ENCODE measurements at regions not wholly inside any gene's neighbourhood (a gene's known extent, or its start where the extent isn't known, plus 50 kb on each side); places are given as distances from the start of the nearest gene placed in this dataset.

- DNase-seq = no peak
Measured at GRCh38 chr17:72403713-72404209, 282.9 kb downstream of the SOX9 start.

- peak in 8 of 58 donors; percentile 7 to 42 (median 20) for DNase-seq
Measured at GRCh38 chr17:72404872-72405271, 284.1 kb downstream of the SOX9 start.

GRCh38 chr17:72405662-72406230, 284.9 kb downstream of the SOX9 start:
- no peak for DNase-seq

GRCh38 chr17:72406498-72406897, 285.7 kb downstream of the SOX9 start:
- DNase-seq = no peak

GRCh38 chr17:72407336-72407909, 286.6 kb downstream of the SOX9 start:
- peak in 55 of 58 donors; percentile 11 to 87 (median 58) for DNase-seq

DNA sequence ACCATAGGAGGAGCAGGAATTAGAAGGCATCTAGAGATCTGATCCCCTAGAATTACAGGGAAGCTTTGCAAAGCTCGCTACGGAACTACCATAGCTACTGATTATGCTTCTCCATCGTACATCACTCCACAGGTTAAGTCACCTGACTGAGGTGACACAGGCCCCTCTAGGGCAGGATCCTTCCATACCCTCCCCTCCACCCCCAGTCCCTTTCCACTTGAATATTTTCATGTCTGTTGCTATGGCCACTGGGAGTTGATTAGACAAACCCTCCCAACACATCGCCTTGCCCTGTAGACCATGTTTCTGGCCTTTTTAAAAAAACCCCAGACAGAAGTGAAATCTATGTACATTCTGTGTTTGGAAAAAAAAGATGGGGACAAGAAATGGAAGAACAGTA, 287.1 kb downstream of the SOX9 start:
- no peak for DNase-seq

DNA sequence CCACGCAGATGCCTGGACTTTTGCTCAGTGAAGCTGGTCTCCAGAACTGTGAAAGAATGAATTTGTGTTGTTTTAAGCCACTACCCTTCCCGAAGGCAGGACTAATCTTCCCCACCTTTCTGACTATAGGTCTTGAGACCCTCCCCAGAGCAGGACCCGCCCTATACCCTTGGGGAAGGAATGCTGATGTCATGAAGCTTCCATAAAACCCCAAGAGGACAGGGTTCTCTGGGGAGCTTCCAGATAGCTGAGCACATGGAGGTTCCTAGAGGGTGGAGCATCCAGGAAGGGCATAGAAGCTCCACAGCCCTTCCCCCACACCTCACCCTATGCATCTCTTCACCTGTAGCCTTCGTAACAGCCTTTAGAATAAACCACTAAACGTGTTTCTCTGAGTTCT, 287.8 kb downstream of the SOX9 start:
- no peak for DNase-seq

DNA sequence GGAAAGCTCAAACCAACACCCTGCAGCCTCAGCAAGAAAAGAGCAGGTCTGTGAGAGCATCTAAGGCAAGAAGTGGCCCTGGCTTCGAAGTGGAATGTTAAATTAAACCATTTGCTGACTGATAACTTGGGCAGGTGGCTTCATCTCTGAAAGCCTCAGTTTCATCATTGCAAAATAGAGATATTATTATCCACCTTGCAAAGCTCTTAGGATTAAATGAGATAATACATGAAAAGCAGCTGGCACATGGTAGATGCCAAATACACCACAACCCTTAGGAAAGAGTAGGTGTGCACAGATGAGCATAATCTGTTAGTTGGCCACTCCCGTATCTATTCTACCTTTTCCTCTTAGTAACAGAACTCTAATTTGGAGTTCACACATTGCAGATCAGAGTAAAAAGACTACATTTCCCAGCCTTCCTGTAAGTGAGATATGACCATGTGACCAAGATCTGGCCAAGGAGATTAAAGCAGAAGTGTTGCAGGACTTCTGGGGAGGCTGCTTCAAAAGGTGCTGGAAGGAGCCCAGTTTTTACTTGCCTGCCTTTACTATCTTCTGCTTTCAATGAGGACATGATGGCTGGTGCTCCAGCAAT, 288.7 kb downstream of the SOX9 start:
- DNase-seq = no peak

GRCh38 chr17:72411124-72411563, 290.3 kb downstream of the SOX9 start:
- no peak for DNase-seq

GRCh38 chr17:72412650-72413076, 291.8 kb downstream of the SOX9 start:
- no peak for DNase-seq

DNA sequence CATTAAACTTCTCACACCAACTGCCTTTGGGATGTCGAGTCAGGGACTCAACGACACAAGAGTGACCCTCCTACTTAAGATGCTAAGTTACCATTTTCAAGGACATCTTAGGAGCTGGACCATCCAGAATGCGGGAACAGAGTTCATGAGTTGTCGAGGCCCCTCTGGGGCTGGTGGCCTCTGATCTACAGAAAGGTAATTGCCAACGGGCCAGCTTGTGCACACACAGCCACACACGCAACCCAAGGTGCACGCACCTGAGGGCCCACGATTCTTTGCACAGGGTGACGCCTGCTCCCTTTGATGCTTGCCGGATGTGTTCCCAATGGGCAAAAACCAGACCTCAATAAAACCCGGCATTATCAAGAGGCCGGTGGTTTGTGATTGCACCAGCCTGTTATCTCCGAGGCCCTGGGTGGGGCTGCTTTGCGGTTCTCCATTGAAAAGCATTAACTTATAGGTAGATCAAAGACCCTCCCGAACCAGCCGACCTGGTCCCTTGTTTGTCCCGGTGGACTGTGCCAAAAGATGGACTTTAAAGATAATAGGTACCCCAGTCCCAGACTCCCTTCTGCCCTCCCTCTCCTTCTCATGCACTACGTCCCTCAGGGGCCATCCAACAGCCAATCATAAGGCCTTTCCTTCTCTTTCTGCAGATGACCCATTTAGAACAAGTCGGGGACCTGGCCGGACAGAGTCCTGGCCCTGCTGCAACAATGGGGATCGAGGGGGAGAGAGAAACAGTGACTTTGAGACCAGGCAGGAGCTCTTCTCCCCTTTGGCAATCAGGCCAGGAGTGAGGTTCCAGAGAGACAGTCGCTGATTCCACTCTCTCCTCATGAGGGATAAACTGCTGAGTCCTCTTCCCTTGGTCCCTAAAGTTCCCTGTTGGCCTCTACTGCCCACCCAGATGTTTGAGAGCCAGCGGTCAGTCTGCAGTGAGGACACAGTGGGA, 292.5 kb downstream of the SOX9 start:
- DNase-seq = no peak

- DNase-seq = no peak
Measured at GRCh38 chr17:72414032-72414396, 293.2 kb downstream of the SOX9 start.

DNA sequence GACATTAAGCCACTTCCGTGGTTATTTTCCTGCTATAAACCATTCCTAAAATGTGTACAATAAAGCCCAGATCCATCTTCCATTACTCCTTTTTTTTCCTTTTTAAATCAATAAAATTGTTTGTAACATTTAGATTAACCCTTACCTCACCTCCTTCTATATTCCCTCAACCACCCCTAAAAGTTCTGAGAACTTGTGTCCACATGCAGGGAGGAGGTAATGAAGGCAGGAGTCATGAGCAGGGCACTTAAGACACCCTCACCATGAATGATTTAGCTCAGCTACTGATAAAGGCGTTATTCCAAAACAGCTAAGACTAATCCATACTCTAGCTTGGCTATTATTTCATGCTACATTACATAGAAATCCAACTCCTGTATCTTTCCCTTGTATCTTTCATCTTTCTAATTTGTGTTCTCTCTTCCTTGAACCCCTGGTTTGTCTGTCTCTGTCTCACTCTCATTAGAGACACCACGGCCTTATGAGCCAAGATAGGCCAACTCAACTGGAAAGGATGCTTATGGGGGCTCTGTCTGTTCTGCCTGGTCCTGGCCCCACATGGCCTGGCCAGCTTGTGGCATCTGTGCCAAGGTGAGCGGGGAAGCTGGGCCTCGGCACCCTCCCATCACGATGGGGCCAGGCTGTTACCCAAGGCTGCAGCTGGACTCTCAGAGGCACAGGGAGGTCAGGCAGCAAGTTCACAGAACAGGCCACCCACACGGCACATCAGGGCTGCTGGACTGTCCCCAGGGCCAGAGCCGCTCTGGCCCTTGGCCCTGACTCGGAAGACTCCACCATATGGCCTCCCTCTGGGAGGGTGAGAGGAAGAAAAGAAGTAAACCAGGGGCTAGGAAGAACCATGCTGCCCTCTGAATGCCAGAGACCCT, 294.4 kb downstream of the SOX9 start:
- DNase-seq = no peak

DNA sequence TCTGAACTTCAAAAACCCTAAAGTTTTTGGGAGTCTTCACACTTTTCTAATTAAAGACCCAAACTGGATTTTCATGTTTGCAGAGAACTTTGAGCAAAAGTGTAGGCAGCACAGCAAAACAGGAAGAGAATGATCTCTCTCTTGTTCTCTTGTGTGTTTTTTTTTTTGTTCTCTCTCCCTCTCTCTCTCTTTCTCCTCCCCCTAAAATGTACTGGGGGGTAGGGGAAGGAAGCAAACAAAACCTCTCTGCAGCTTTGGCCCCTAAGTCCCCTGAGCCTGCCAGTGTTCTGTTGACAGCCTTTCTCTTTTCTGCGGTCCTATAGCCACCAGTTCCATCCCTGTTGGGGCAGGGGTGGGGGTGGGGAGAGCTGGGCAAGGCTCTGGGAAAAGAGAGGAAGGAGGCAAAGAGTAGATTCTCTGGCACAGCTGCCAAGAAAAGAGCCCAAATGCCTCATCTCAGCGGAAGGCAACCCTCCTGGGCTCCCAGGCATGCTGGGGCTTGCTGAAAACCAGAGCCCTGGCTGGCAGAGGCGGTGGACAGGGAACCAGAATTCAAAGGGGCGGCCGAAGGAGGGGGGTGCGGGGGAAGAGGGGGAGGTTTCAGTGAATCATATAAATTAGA, 295.3 kb downstream of the SOX9 start:
- peak in 36 of 58 donors; percentile 8 to 81 (median 40) for DNase-seq

GRCh38 chr17:72416905-72417304, 296.1 kb downstream of the SOX9 start:
- no peak for DNase-seq

DNA sequence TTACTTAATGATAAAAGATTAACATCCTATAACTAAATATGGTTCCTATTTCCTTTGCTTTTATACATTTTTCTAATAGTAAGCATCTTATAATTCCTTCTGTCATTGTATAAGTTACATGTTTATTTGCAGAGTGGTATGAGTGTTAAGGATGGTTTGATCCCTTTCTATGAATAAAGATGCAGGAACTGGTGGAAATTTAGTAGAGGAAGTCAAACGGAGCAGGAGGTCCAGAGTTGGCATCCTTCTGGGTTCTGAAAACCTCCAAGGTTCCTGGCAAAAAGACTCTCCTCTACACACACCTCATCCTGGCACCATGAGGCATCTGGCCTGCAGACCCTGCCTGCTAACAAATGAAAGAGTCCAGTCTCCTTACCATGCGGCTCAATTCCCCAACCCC, 296.8 kb downstream of the SOX9 start:
- no peak for DNase-seq

DNA sequence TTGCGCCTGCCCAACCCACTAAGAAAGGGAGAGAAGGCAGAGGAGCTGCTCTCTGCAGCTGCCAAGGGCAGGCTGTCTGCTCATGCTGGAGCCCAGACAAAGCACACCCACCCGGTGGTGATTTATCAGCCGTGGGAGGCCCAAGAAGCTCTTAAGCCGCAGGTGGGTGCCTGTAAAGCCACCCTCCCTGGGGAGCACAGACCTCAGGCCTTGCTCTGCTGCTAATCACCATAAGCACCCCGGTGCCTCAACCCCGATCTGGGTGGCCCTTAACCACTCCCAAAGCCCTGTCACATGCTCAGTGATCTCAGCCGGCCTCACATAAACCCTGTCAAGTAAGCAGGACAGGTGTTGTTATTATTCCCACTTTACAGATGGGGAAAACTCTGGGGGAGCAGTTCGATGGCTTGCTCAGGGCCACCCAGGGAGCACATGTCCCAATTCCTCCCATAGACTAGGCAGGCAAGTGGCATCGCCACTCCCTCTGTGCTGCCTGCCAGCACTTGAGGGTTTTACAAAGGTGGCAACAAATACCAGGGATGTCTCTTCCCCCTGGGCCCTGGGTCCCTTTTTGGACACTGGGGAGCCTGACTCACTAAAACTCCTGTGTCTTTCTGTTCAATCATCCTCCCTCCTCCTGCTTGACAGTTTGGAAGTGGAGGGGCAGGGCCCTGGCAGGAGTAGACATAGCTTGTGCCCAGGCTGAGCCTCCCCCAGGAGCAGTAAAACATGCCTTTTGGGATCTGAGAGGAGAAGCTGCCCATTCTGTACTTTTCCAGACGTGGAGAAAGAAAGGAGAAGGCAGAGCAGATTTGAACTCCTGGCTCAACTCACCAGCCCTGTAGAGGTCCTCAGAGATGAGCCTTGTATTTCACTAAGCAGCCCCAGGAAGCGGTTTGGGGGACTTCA, 299.3 kb downstream of the SOX9 start:
- DNase-seq = peak in 13 of 58 donors; percentile 7 to 43 (median 20)

DNA sequence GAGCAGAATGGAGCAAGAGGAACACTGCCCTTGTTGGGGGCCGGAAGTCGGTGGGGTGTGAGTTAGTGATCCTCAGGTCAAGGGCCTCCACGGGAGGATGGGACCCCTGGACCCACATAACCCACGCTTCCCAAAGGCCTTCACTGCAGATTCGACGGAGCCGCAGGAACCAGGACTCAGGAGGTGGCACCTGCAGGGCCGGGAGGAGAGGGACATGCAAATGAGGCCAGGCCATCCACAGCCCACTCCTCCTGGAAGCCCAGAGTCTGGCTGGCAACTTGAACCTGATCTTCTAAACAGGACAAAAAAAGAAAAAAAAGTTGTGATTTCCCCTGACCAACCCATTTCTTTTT, 299.9 kb downstream of the SOX9 start:
- no peak for DNase-seq
